Testis (tissue), 2 donors: ENCODE measurements at regions not wholly inside any gene's neighbourhood (a gene's known extent, or its start where the extent isn't known, plus 50 kb on each side); places are given as distances from the start of the nearest gene placed in this dataset.
"Not testable (repeated sequence)": the region's sequence is repeated elsewhere in the genome, so short reads cannot be mapped to it uniquely, and the experiment has no call there.

Source experiments
- DNase-seq: peaks from one replicate; pipeline ENCODE4 v3.0.0-alpha.2; 2019
- H3K27ac ChIP-seq, 2 donors: fragments of 200-600 bp; sonication (generic); one replicate each; pipeline ENCODE4 v1.5.1; 2019
- H3K27me3 ChIP-seq: fragments of 200-600 bp; sonication (generic); one replicate; pipeline ENCODE4 v1.5.1; 2019
- H3K36me3 ChIP-seq: fragments of 200-600 bp; sonication (generic); one replicate; pipeline ENCODE4 v1.5.1; 2017; ENCODE audit warnings: low read depth; ENCODE audit errors: missing control alignments
- H3K4me1 ChIP-seq: fragments of 200-600 bp; sonication (generic); one replicate; pipeline ENCODE4 v1.5.1; 2019
- H3K4me3 ChIP-seq, 2 donors: fragments of 200-600 bp; sonication (generic); one replicate each; pipeline ENCODE4 v1.5.1; 2017 to 2019
- H3K9me3 ChIP-seq: fragments of 200-600 bp; sonication (generic); one replicate; pipeline ENCODE4 v1.5.1; 2017
- CTCF ChIP-seq, 3 experiments: fragments of 450-650 bp in 2 of 3; fragments of 200-600 bp in 1 of 3; sonication (generic) in 1 of 3; IDR thresholded peaks; one replicate each; pipeline ENCODE4 v1.5.1; 2016 to 2019; ENCODE audit warnings: antibody characterized with exemption in 3 of 3, mild to moderate bottlenecking in 2 of 3, moderate library complexity in 1 of 3
- POLR2A ChIP-seq: fragments of 450-650 bp; IDR thresholded peaks from one replicate; pipeline ENCODE4 v1.6.1; 2017; ENCODE audit warnings: antibody characterized with exemption, mild to moderate bottlenecking, moderate library complexity
- WGBS, 2 donors: methylation state at CpG; one replicate each; pipeline ENCODE4 v1.1.5; 2018; 5-methylcytosine and 5-hydroxymethylcytosine counted together
- intact Hi-C: fragments of 100-400 bp; cut with DNase I; formaldehyde crosslinking; loops from one replicate; pipeline ENCODE4 v1.15.1; 2023; ENCODE audit warnings: low total_unique reads

- 89 to 90% methylated on average over 3 of the region's 3 CpGs for WGBS, 2 donors
- intact Hi-C loops: no loop called here
- TF ChIP-seq POLR2A (no peak), CTCF (IDR thresholded peaks at IDR 0.05) (no peak)
- no peaks in the 10 kb centered on the region for H3K27me3 ChIP-seq
- no peak overlapping the region for H3K27ac ChIP-seq
- H3K9me3 ChIP-seq: no peaks in the 10 kb centered on the region
- H3K4me3 ChIP-seq: no peak overlapping the region
- no peak for DNase-seq
- no peaks in the 10 kb centered on the region for H3K4me1 ChIP-seq
- no peaks in the 10 kb centered on the region for H3K36me3 ChIP-seq
Measured at GRCh38 chrX:38494239-38494823, 67.0 kb upstream of the TSPAN7 start.

- H3K27ac ChIP-seq, H3K4me3 ChIP-seq, H3K9me3 ChIP-seq, DNase-seq, H3K4me1 ChIP-seq, intact Hi-C loops, H3K27me3 ChIP-seq, H3K36me3 ChIP-seq: not testable (repeated sequence)
- WGBS, 2 donors: 86 to 100% methylated on average over 3 of the region's 3 CpGs
Measured at GRCh38 chrX:38499658-38500057, 61.7 kb upstream of the TSPAN7 start.

- TF ChIP-seq CTCF (IDR thresholded peaks at IDR 0.05): no peak
- no peak for TF ChIP-seq POLR2A
- WGBS, 2 donors: 95 to 100% methylated on average over 1 of the region's 1 CpG
- intact Hi-C loops: no loop called here
- no peak overlapping the region for H3K4me3 ChIP-seq
- no peaks in the 10 kb centered on the region for H3K27me3 ChIP-seq
- no peak overlapping the region for H3K27ac ChIP-seq
- no peak for DNase-seq
- H3K4me1 ChIP-seq: no peaks in the 10 kb centered on the region
- H3K9me3 ChIP-seq: no peaks in the 10 kb centered on the region
- no peaks in the 10 kb centered on the region for H3K36me3 ChIP-seq
Measured at GRCh38 chrX:38500141-38500540, 61.2 kb upstream of the TSPAN7 start.

- Histone ChIP-seq H3K27ac (no peak overlapping the region), H3K27me3 (no peaks in the 10 kb centered on the region), H3K4me3 (no peak overlapping the region), H3K9me3 (no peaks in the 10 kb centered on the region), H3K36me3 (no peaks in the 10 kb centered on the region), H3K4me1 (no peaks in the 10 kb centered on the region)
- WGBS, 2 donors: 89 to 92% methylated on average over 2 of the region's 2 CpGs
- intact Hi-C loops: no loop called here
- TF ChIP-seq CTCF (IDR thresholded peaks at IDR 0.05): no peak
- TF ChIP-seq POLR2A: no peak
- DNase-seq: no peak
Measured at GRCh38 chrX:38500866-38501265, 60.5 kb upstream of the TSPAN7 start.

GRCh38 chrX:38505583-38505982, 55.8 kb upstream of the TSPAN7 start:
- intact Hi-C loops: no loop called here
- DNase-seq: no peak
- H3K27ac ChIP-seq: no peak overlapping the region
- H3K36me3 ChIP-seq: no peaks in the 10 kb centered on the region
- no peak overlapping the region for H3K4me3 ChIP-seq
- no peaks in the 10 kb centered on the region for H3K9me3 ChIP-seq
- no peaks in the 10 kb centered on the region for H3K4me1 ChIP-seq
- no peak for TF ChIP-seq CTCF (IDR thresholded peaks at IDR 0.05)
- no peak for TF ChIP-seq POLR2A
- no peaks in the 10 kb centered on the region for H3K27me3 ChIP-seq
- 77 to 89% methylated on average over 1 of the region's 1 CpG for WGBS, 2 donors
